ENCODE measurements at regions not wholly inside any gene's neighbourhood (a gene's known extent, or its start where the extent isn't known, plus 50 kb on each side); places are given as distances from the start of the nearest gene placed in this dataset.

GRCh38 chr21:37967036-37967435 lies 50.8 kb upstream of the KCNJ6 start:
- DNase-seq (ENCODE audit: low spot score) = no peak

DNA sequence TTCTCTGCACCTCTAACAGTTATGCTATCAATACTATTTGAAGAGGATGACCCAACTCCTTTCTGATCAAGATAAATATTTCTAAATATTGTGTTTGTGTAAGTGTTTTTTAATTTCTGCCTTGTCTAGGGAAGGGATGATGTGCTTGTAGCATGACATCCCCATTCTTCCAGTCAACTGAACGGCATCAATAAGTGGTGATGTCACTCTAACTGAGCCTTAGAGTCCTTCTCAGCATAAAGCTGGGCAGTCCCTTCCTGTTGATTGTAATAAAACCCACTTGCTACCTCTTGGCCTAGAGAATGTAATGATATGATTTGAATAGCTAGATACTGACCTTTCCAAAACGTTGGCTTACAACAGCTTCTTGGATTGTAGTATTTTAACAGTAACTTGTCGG lies 52.5 kb upstream of the KCNJ6 start:
- no peak for DNase-seq (ENCODE audit: low spot score)

- DNase-seq (ENCODE audit: low spot score) = no peak
Measured at GRCh38 chr21:37970548-37970947, 54.3 kb upstream of the KCNJ6 start.

GRCh38 chr21:37971390-37971950 lies 55.2 kb upstream of the KCNJ6 start:
- DNase-seq (ENCODE audit: low spot score) = no peak

DNA sequence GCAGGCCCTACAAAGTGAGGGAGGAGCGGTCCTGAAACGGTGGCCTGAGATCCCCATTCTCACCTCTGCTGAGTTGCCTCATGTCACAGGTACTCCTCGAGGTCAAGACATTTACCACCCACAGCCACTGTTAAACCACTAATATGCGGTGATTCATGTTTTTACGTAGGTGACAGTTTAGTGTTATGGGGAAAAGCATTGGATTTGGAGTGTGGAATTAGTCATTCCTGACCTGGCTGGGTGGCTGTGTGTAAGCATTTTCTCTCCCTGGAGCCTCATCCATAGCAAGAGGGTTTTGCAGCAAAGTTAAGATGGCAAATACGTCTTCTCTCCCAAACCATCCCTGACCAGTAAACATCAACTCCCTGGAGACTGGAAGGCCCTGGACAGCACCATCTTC lies 57.8 kb upstream of the KCNJ6 start:
- DNase-seq (ENCODE audit: low spot score) = no peak

DNA sequence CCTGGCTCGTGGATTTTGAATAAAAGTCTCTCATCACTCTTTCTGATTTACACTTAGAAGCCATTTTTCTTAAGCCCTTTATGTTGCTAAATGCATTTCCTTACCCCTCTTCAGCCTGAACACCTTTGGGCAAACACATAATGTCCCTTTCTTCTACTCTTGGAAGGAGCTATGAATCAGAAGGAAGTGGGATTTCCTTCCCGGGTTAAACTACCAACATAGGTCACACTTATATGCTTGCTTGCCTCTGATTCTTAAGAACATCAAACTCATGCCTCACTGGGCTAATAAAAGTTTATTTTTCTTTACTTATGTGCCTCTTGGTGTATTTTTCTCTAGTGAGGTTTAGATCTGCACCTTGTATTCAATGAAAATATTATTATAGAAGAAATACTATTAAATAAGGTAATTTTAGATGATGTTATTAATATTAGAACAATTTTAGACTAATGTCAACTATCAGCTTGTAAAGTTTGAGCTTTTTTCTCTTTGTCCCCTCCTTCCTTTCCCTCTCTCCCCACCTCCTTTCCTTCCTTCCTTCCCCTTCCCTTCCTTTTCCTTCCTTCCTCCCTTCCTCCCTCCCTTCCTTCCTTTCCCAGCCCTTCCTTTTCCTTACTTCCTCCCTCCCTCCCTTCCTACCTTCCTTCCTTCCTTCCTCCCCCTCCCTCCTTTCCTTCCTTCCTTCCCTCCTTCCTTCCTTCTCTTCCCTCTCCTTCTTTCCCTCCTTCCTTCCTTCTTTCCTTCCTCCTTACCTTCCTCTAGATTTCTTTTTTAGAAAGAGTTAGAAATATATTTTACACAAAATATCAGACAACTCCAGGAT lies 66.5 kb upstream of the KCNJ6 start:
- DNase-seq (ENCODE audit: low spot score) = no peak

GRCh38 chr21:37983336-37984095 lies 67.3 kb upstream of the KCNJ6 start:
- no peak for DNase-seq (ENCODE audit: low spot score)

DNA sequence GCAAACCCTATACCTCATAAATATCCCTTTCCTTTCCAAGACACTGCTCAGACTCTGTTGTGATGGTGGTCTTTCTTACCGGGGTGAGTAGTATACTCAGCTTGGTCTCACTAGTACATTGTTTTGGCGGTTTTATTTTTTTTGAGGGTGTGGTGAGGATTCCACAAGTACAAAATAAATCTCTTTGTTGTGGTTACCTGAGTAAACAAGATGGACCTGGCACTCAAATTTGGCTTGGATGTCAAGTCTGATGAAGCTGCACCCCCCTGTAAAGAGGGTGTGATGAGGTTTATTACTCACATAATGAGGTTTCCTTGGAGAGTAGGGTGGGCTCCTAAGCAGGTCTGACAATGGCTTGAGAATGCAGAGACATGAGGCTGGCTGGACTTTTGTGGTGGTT lies 68.2 kb upstream of the KCNJ6 start:
- no peak for DNase-seq (ENCODE audit: low spot score)

DNA sequence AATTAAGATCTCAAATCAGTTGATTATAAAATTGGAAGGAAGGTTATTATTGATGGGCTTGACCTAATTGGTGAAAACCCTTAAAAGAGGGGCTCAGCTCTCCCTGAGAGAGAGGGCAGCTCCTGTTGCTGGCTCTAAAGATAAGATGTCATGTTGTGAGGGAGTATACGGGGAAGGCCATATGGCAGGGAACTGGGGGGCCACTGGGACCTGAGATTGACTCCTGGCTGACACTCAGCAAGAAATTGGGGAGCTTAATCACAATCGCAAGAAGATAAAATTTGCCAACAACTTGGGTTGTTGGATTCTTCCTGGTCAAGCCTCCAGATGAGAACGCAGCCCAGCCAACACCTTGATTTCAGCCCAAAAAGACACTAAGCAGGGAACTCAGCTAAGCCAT lies 69.7 kb upstream of the KCNJ6 start:
- no peak for DNase-seq (ENCODE audit: low spot score)

DNA sequence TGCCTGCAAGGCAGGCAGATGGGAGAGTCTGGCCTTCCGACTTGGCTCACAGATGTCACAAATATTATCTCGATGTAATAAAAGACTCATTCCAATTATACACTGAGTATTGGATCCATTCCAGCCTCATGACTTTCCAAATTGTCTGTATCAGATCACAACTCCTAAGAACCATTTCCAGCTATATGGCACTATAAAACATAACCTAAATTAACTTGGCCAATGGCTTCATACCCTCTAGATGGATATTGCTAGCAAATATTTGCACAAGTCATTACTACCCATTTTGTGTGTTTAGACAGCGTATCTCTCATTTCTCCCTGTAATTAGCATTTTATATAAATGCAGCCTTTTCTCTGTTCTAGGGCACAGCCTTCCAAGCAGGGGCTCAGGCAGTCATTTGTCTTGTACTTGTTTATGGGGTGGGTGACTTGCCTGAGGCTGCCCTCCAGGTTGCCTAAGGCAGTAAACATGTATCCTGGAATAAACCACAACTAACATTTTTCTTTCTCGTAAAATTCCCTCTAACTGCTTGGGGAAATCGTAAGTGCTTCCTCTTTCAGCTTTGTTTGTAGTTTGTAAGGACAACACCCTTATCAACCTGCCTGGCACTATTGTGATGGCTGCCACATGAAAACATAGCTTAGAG lies 70.6 kb upstream of the KCNJ6 start:
- no peak for DNase-seq (ENCODE audit: low spot score)

GRCh38 chr21:37987668-37988067 lies 71.4 kb upstream of the KCNJ6 start:
- no peak for DNase-seq (ENCODE audit: low spot score)

GRCh38 chr21:37993071-37993470 lies 76.8 kb upstream of the KCNJ6 start:
- no peak for DNase-seq (ENCODE audit: low spot score)

- no peak for DNase-seq (ENCODE audit: low spot score)
Measured at GRCh38 chr21:37994211-37994610, 78.0 kb upstream of the KCNJ6 start.

DNA sequence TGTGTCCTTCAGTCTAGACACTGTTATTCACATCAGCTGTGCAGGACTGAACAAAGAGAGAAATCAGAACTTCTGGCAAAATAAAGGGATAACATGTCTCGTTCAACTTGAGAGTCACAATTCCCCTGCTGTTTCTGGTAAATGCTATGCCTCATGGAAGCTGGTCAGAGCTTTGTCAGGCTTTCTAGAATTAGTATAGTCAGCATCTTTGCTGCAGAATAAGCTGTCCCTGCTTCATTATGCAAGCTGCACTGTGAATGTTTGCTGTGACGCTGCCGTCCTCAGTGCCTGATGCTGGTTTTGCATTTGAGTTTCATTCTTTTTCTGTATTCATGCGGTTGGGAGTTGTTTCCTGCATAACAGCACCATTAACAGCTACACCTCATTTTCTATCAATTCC lies 96.4 kb upstream of the KCNJ6 start:
- no peak for DNase-seq (ENCODE audit: low spot score)

- DNase-seq (ENCODE audit: low spot score) = no peak
Measured at GRCh38 chr21:38013741-38014140, 97.5 kb upstream of the KCNJ6 start.

DNA sequence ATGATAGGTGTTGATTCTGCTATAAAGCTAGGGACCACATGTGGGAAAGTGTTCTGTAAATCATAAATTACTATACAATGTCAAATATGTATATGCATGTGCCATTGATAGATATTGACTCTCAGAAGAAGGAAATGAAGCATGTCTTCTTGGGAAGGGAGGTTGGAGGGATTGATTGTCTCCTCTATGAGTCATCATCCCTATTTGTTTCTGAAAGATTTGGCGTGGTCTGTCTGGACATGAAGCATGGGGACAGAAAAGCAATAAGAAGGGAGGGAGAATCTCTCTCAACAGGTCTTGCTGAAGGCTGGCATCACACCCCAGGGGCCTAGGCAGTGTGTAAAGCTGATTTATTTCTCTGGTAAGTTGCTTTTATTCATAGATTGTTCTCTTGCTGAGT lies 98.0 kb upstream of the KCNJ6 start:
- no peak for DNase-seq (ENCODE audit: low spot score)

DNA sequence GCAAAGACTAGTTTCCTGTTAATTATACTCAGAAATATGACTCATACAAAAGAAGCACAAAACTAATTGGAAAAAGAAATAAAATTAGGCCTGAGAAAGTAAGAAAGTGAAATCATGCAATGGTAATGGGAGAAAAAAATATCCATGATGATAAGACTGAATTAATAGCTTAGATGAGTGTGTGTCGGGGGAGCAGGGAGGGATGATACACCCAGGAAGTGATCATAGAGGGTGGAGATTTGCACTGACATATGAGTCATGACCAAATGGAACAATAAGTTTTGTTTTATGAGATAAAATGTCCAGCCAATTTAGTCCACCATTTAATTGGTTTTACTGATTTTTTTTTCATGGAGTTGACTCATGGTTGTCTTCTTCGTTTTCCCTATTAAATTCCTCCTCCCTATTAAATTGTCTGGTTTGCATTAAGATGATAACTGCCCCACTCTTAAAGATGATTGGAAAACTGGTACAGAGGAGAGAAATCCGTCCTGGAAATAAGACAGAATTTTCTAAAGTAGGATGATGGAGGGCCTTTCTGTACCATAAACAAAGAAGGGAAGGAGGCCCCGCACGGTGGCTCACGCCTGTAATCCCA lies 111.7 kb upstream of the KCNJ6 start:
- no peak for DNase-seq (ENCODE audit: low spot score)

- DNase-seq (ENCODE audit: low spot score) = no peak
Measured at GRCh38 chr21:38032082-38032801, 116.0 kb upstream of the KCNJ6 start.

DNA sequence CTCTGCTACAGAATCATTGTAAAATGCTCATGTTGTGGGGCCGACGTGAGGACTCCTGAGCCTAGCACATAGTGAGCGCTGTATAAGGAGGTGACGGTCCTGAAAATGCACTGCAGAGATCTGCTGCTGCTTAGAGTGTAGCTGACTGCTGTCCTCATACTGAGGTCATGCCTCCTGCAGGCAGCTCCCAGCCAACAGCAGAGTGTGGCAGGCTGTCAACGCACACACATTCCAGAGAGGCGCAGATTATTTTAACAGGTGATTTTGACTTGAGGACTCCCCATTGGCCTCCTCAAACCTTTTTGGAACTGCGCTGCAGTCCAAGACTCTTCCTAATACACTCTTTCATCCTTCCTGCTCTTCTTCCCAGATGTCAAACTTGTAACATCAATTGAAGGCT lies 119.8 kb upstream of the KCNJ6 start:
- DNase-seq (ENCODE audit: low spot score) = no peak

DNA sequence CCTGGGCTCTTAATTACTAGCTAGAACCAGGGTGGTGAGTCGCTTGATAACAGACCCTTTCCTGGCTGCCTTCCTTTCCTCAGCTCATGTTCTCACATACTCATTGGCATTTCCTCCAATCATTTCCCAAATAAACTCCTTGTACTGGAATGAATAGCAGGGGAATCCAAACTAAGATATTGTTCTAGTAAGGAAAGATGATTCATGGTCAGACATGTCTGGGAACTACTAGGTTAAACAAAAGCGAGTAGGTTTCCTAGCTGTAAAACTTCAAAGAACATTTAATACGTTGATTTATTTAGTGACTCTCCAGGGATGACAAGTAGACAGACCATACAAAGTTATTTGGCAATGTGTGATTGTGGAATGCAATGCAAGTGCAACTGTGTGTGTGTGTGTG lies 121.2 kb upstream of the KCNJ6 start:
- no peak for DNase-seq (ENCODE audit: low spot score)

DNA sequence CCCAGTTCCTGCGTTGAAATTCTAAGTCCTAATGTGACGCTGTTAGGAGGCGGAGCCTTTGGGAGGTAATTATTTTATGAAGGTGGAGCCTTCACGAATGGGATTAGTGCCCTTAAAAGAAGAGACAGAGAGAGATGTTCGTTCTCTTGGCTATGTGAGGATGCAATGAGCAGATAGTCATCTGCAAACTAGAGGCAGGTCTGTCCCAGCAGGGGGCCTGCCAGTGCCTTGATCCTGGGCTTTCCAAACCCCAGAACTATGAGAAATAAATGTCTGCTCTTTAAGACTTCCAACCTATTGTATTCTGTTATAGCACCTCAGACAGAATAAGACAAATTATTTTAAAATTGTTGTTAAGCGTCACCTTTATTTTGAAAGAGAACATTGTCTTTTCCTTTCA lies 123.1 kb upstream of the KCNJ6 start:
- DNase-seq (ENCODE audit: low spot score) = no peak

GRCh38 chr21:38039841-38040240 lies 123.6 kb upstream of the KCNJ6 start:
- DNase-seq (ENCODE audit: low spot score) = no peak

Measured in germinal center (tissue), 1 donor.